WTC11 (cell line): ENCODE measurements at regions not wholly inside any gene's neighbourhood (a gene's known extent, or its start where the extent isn't known, plus 50 kb on each side); places are given as distances from the start of the nearest gene placed in this dataset.

Experiments
- CREM ChIP-seq: sonication (generic); formaldehyde crosslinking; IDR thresholded peaks from 2 replicates; pipeline ENCODE4 v1.8.1; 2022; ENCODE audit warnings: mild to moderate bottlenecking, missing genetic modification reagents, moderate library complexity
- GABPB1 ChIP-seq: sonication (generic); formaldehyde crosslinking; IDR thresholded peaks from 2 replicates; pipeline ENCODE4 v1.8.1; 2023; ENCODE audit warnings: mild to moderate bottlenecking, missing genetic modification reagents
- NR3C1 ChIP-seq: sonication (generic); formaldehyde crosslinking; conservative IDR thresholded peaks from 2 replicates; pipeline ENCODE4 v1.8.1; 2023; ENCODE audit warnings: low read depth, mild to moderate bottlenecking, missing genetic modification reagents
- SP1 ChIP-seq: sonication (generic); formaldehyde crosslinking; conservative IDR thresholded peaks from 2 replicates; pipeline ENCODE4 v1.8.1; 2022; ENCODE audit warnings: missing genetic modification reagents
- TEAD4 ChIP-seq: sonication (generic); formaldehyde crosslinking; IDR thresholded peaks from 2 replicates; pipeline ENCODE4 v1.8.0; 2022; ENCODE audit warnings: mild to moderate bottlenecking, missing genetic modification reagents
- ZNF263 ChIP-seq: sonication (generic); formaldehyde crosslinking; IDR thresholded peaks from 2 replicates; pipeline ENCODE4 v1.8.1; 2022; ENCODE audit warnings: low read depth, mild to moderate bottlenecking, moderate library complexity, missing genetic modification reagents
- TF ChIP-seq, protein P1 (sequence below): fragments of 200-600 bp; IDR thresholded peaks from 2 replicates; pipeline ENCODE4 v1.8.0; 2022; ENCODE audit warnings: antibody characterized with exemption
- TF ChIP-seq, protein P2 (sequence below): sonication (generic); formaldehyde crosslinking; IDR thresholded peaks from 2 replicates; pipeline ENCODE4 v1.8.0; 2022; ENCODE audit warnings: mild to moderate bottlenecking, missing genetic modification reagents
- TF ChIP-seq, protein P3 (sequence below): sonication (generic); formaldehyde crosslinking; IDR thresholded peaks from 2 replicates; pipeline ENCODE4 v1.8.0; 2023; ENCODE audit warnings: mild to moderate bottlenecking, missing genetic modification reagents

DNA sequence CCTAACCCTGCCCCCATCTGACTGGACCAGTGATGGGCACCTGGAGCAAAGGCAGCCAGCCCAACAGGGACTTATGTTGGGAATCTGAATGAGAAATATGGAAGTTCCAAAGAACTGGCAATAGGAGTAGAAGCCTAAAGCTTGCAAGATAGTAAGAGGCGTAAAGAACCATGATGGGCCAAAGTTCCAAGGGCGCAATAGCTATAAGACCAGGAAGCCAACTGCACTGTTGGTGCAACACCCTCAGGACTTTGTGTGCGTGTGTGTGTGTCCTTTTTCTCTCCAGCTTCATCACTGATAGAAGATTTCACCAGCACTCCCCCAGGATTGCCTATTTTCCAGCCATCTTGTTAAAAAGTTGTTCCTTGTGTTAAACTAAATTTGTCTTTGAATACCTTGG, 92.8 kb downstream of the ZNF608 start:
- no peak for TF ChIP-seq CREM (CRISPR knock-in tag)
- no peak for TF ChIP-seq SP1 (CRISPR knock-in tag)
- TF ChIP-seq, protein P1, sequence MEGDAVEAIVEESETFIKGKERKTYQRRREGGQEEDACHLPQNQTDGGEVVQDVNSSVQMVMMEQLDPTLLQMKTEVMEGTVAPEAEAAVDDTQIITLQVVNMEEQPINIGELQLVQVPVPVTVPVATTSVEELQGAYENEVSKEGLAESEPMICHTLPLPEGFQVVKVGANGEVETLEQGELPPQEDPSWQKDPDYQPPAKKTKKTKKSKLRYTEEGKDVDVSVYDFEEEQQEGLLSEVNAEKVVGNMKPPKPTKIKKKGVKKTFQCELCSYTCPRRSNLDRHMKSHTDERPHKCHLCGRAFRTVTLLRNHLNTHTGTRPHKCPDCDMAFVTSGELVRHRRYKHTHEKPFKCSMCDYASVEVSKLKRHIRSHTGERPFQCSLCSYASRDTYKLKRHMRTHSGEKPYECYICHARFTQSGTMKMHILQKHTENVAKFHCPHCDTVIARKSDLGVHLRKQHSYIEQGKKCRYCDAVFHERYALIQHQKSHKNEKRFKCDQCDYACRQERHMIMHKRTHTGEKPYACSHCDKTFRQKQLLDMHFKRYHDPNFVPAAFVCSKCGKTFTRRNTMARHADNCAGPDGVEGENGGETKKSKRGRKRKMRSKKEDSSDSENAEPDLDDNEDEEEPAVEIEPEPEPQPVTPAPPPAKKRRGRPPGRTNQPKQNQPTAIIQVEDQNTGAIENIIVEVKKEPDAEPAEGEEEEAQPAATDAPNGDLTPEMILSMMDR: no peak
- no peak for TF ChIP-seq ZNF263 (CRISPR knock-in tag)
- TF ChIP-seq, protein P2, sequence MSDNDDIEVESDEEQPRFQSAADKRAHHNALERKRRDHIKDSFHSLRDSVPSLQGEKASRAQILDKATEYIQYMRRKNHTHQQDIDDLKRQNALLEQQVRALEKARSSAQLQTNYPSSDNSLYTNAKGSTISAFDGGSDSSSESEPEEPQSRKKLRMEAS (CRISPR knock-in tag): no peak
- TF ChIP-seq, protein P3, sequence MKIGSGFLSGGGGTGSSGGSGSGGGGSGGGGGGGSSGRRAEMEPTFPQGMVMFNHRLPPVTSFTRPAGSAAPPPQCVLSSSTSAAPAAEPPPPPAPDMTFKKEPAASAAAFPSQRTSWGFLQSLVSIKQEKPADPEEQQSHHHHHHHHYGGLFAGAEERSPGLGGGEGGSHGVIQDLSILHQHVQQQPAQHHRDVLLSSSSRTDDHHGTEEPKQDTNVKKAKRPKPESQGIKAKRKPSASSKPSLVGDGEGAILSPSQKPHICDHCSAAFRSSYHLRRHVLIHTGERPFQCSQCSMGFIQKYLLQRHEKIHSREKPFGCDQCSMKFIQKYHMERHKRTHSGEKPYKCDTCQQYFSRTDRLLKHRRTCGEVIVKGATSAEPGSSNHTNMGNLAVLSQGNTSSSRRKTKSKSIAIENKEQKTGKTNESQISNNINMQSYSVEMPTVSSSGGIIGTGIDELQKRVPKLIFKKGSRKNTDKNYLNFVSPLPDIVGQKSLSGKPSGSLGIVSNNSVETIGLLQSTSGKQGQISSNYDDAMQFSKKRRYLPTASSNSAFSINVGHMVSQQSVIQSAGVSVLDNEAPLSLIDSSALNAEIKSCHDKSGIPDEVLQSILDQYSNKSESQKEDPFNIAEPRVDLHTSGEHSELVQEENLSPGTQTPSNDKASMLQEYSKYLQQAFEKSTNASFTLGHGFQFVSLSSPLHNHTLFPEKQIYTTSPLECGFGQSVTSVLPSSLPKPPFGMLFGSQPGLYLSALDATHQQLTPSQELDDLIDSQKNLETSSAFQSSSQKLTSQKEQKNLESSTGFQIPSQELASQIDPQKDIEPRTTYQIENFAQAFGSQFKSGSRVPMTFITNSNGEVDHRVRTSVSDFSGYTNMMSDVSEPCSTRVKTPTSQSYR (CRISPR knock-in tag): no peak
- no peak for TF ChIP-seq GABPB1 (CRISPR knock-in tag)
- TF ChIP-seq NR3C1 (CRISPR knock-in tag): no peak
- no peak for TF ChIP-seq TEAD4 (CRISPR knock-in tag)
